Urothelium cell line (cell line): ENCODE measurements at regions not wholly inside any gene's neighbourhood (a gene's known extent, or its start where the extent isn't known, plus 50 kb on each side); places are given as distances from the start of the nearest gene placed in this dataset.
"Not testable (repeated sequence)": the region's sequence is repeated elsewhere in the genome, so short reads cannot be mapped to it uniquely, and the experiment has no call there.

Experiments
- DNase-seq: peaks from one replicate; pipeline ENCODE4 v3.0.0; 2011; ENCODE audit warnings: low spot score, mixed read lengths
- FAIRE-seq: peaks from 2 replicates; lab custom pipeline; 2011; peaks lifted over from hg19 to GRCh38; lab: Jason Lieb, UNC

GRCh38 chr13:52931539-52932431, 83.3 kb upstream of the PCDH8 start:
- FAIRE-seq (no peak), DNase-seq (no peak)

GRCh38 chr13:52931131-52931530, 82.7 kb upstream of the PCDH8 start:
- DNase-seq = no peak
- no peak for FAIRE-seq

- no peak for DNase-seq
- no peak for FAIRE-seq
Measured at GRCh38 chr13:52929846-52930245, 81.4 kb upstream of the PCDH8 start.

- FAIRE-seq = no peak
- DNase-seq = no peak
Measured at GRCh38 chr13:52926971-52927370, 78.5 kb upstream of the PCDH8 start.

- FAIRE-seq = no peak
- no peak for DNase-seq
Measured at GRCh38 chr13:52925775-52926285, 77.4 kb upstream of the PCDH8 start.

- FAIRE-seq (no peak), DNase-seq (no peak)
Measured at GRCh38 chr13:52925251-52925650, 76.8 kb upstream of the PCDH8 start.

- FAIRE-seq (no peak), DNase-seq (no peak)
Measured at GRCh38 chr13:52924289-52925148, 76.1 kb upstream of the PCDH8 start.

GRCh38 chr13:52922961-52923360, 74.5 kb upstream of the PCDH8 start:
- DNase-seq (no peak), FAIRE-seq (no peak)

GRCh38 chr13:52921194-52921593, 72.8 kb upstream of the PCDH8 start:
- no peak for DNase-seq
- FAIRE-seq = no peak

- DNase-seq (no peak), FAIRE-seq (no peak)
Measured at GRCh38 chr13:52916486-52916990, 68.1 kb upstream of the PCDH8 start.

GRCh38 chr13:52911340-52911739, 62.9 kb upstream of the PCDH8 start:
- DNase-seq (no peak), FAIRE-seq (no peak)

- not testable (repeated sequence) for FAIRE-seq, DNase-seq
Measured at GRCh38 chr13:52910318-52910717, 61.9 kb upstream of the PCDH8 start.

GRCh38 chr13:52906122-52906903, 57.9 kb upstream of the PCDH8 start:
- DNase-seq (no peak), FAIRE-seq (no peak)

GRCh38 chr13:52905701-52906100, 57.3 kb upstream of the PCDH8 start:
- DNase-seq (no peak), FAIRE-seq (no peak)

- no peak for FAIRE-seq
- no peak for DNase-seq
Measured at GRCh38 chr13:52903320-52903719, 54.9 kb upstream of the PCDH8 start.

GRCh38 chr13:52899206-52899605, 50.8 kb upstream of the PCDH8 start:
- DNase-seq (no peak), FAIRE-seq (no peak)
